HG02884 (cell line): ENCODE measurements at regions not wholly inside any gene's neighbourhood (a gene's known extent, or its start where the extent isn't known, plus 50 kb on each side); places are given as distances from the start of the nearest gene placed in this dataset.

ENCODE experiments used
- ATAC-seq: cut with Tn5 transposase; IDR thresholded peaks from one replicate; pipeline ENCODE4 v1.9.1; 2021; ENCODE audit warnings: mild to moderate bottlenecking, moderate library complexity; ENCODE audit not compliant: unreplicated experiment

DNA sequence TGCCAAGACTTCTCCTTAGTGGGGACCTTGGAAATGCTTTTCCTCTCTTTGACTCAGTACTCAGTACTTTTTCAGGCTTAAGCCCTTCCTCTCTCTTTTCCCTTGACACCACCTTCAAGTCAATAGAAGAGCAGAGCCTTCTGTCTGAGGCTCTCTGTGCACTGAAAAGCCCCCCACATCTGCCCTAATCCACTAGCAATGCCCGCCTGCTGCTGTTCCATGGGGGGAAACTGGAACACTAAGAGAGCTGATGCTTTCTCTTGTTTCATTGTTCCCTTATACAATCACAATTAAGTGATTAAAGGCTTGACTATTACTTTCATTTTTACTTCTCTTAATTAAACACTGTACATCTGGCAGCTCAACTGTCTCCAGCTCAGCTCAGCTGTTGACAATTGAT, 254.5 kb downstream of the SLITRK6 start:
- no peak for ATAC-seq

DNA sequence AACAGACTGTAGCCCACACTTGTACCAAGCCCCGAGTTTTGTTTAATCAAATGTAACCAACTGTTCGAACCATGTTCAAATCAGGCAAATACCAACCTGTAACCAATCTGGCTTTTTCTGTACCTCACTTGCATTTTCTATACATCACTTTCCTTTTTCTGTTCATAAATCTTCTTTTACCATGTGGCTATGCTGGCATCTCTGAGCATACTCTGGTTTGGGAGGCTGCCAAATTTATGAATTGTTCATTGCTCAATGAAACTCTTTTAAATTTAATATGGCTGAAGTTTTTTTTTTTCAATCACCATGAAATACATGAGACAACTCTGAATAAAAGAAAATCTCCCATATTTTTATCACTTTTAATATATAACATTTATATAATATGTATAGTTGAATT, 256.1 kb downstream of the SLITRK6 start:
- no peak for ATAC-seq

DNA sequence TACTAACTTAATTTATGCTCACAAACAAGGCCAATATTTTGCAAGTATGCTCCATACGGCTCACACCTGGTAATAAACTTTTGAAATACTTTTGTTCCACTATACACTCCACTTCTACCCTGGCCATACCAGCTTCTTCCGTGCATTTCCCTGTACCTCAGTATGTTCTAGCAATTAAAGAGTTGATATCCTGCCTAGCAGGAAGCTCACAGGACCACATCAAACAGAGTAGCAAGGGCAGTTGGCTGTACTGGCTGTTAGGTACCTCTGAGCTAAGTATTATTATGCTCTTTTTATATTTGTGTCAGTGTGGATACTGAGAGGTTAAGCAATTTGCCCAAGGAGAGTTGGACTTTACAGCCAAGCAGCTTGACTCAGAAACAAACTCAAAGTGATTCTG, 257.7 kb downstream of the SLITRK6 start:
- no peak for ATAC-seq

- ATAC-seq: no peak
Measured at GRCh38 chr13:85538957-85539356, 260.3 kb downstream of the SLITRK6 start.

- ATAC-seq: no peak
Measured at GRCh38 chr13:85537601-85538000, 261.6 kb downstream of the SLITRK6 start.

DNA sequence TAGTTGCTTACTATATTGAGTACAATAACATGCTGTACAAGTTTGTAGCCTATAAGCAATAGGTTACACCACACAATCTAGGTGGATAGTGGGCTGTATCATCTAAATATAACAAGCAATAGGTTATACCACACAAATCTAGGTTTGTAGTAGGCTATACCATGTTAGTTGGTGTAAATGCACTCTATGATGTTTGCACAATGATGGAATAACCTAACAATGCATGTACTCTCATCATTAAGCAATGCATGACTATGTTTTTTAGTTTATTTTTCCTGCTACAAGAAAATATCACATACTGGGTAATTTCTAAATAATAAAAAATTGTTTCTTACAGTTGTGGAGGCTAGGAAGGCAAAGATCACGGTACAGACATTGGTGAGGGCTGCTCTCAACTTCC, 262.5 kb downstream of the SLITRK6 start:
- no peak for ATAC-seq

- no peak for ATAC-seq
Measured at GRCh38 chr13:85535316-85536084, 263.7 kb downstream of the SLITRK6 start.

DNA sequence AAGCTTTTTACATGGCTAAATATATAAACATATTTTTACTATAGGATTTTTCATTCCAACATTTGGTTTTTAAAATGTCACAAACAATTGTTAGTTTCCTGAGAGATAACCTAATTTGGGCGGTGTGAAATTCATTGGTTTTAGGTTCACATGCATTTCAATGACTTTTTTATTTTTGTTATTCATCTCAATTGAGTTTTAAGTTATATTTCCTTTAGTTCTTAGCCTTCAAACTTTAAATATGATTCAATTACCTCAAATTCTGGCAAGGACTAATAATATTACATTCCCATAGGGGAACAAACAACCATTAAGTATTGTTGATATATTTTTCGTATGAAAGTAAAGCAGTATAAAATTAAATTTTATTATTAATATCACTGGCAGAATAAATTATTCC, 265.3 kb downstream of the SLITRK6 start:
- ATAC-seq: no peak

DNA sequence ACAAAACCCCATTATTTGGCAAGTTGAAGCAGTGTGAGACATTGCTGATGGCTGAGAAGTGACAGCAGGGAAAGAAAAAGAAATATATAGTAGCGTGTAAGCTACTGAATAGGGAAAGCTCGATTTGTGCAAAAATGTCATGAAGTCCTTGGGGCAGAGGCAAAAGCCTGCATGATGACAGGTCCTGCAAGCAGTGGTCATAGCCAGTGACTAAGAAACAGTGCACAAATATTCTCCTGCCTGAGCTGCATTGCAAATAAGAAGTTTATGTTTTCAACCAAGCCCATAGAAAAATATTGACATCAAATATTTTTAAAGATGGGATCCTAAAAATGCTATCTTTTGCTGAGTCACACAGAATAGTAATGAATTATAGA, 270.0 kb downstream of the SLITRK6 start:
- ATAC-seq: no peak

DNA sequence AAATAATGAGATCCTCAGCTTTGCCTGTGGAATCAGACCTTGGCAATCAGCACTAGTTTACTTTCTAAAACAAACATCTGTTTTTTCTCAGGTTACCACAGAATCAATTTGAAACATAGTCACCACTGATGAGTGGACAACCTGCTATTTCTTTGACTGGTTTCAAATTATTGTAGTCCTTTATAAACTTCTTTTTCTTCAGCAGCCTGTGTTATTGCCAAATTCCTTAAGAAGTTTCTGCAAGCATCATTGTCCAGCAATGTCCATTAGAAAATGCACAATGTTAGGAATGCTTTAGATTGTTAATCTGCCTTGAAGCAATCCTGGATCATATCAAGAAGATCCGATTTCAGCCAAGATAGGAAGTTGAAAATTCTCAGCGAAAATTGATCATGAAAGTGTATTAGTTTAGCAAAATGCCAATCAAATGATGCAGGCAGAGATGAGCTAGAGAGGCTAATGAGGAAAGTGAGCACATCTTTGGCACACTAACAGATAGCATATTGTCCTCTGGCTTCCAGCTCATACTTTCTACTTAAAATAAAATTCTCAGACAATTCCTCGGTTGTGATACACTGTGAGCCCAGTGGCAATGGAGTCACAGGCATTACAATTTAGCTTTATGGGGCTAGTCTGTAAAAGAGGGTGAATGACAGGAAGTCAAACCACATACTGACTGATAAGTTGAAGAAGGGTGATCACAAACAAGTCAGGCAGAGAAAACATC, 270.6 kb downstream of the SLITRK6 start:
- no peak for ATAC-seq

- no peak for ATAC-seq
Measured at GRCh38 chr13:85527316-85527715, 271.9 kb downstream of the SLITRK6 start.

GRCh38 chr13:85525411-85525810, 273.8 kb downstream of the SLITRK6 start:
- ATAC-seq: no peak

DNA sequence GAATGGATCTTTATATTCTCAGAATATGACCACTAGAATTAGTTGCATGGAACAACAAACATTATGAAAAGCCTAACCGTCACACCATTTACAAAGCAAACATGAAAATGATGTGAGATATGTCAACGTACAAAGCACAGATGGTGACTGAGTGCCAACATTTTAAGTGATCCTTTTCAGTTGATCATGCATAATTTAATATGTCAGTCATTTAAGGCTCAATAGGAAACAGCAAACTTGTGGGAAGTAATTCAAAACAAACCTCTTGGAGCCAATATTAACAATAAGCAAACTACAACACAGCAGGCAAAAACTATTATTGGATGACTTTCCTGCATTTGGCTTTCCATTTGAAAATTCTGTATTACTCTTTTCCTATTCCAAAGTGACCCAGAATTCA, 277.6 kb downstream of the SLITRK6 start:
- no peak for ATAC-seq

DNA sequence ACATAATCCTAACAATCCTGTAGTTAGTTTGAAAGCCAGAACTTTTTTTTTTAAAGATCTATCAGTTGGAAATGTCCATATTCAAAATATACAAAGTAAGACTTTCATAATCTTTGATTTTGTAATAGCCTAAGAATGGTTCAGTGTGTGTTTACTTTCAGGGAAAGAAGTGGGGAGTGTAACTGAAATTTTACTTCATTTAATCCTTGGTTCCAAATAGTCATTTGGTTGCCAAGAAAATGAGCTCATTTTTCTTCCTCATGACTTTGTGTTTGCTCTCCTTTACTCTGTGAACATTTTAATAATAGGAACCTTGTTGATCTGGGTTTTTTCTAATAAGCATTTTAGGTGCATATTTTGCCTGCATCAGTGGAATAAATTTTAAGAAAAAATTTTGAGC, 278.8 kb downstream of the SLITRK6 start:
- no peak for ATAC-seq

DNA sequence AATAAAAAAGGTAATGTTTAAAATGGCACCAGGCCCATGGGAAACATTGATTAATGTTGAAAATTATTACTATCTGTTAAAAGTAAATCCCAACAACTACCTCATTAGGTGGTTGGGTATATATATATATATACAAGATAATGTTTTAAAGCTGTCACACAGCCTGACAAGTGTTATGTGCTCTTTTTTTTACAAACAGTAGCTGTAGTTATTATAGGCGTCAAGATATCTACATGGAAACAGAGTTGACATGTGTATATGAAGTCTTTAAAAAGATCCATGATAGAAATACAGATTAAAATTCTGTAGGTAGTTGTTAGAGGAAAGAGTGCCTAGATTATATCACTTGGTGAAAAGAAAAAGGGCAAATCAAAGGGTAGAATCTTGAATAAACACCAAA, 279.9 kb downstream of the SLITRK6 start:
- no peak for ATAC-seq

- ATAC-seq: no peak
Measured at GRCh38 chr13:85512421-85512820, 286.8 kb downstream of the SLITRK6 start.

GRCh38 chr13:85509512-85509911, 289.7 kb downstream of the SLITRK6 start:
- no peak for ATAC-seq

- no peak for ATAC-seq
Measured at GRCh38 chr13:85508683-85509329, 290.4 kb downstream of the SLITRK6 start.

DNA sequence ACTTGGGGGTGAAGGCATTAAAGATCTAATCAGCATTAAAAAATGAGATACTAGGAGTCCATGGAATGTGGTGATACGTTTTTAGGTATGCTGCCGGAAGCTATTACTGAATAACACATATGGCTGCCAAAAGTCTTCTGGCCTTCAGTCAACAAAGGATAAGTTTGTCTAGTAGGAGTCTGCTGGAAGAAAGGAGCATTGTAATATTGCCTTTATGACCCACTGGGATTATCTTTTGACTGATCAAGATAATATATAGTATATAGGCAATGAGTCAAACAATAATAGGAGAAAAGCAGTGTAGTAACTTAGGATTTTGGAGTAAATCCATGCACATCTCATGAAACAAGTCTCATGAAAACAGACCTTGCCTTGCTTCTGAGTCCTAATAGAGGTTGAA, 295.4 kb downstream of the SLITRK6 start:
- ATAC-seq: no peak

DNA sequence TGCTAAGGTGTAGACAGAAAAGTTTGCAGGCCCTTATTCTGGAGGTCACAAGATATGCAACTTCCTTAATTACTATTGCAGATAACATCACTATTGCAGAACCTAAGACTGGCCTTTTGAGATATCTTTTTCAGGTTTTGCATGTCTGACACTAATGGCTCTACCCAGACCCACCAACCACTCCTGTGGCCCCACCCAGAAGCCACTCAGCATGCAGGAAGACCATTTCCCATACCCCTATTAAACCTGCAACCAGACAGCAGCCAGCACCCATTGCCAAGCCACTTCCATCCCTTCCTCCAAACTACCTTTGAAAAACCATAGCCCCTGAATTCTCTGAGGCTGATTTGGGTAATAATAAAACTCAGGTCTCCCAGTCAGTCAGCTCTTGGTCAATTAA, 297.6 kb downstream of the SLITRK6 start:
- no peak for ATAC-seq

DNA sequence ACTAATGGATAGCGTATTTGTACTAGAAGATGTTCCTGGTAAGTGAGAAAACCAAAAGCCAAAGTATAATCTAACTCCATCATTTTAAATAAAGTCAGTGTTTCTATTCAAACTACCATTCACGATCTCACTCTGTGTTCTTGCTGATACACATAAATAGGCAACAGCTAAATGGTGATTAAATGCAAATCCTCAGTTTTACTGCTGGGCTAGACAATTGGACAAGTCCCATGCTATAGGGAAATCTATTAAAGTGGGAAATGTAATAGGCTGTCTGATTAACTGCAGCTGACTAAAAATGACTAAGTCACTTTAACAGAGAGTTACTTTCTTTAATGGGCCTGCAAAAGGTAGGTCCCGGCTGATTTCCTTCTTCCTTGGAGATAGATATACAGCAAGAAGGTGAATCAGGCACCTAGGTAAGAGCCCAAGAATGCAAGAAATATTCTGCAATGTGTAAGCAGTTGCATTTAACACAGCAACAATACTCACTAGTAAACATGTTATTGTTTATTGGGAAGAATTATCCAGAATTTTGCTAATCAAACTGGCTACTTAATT, 298.4 kb downstream of the SLITRK6 start:
- ATAC-seq: no peak

- no peak for ATAC-seq
Measured at GRCh38 chr13:85498774-85499173, 300.4 kb downstream of the SLITRK6 start.
